ENCODE measurements at regions not wholly inside any gene's neighbourhood (a gene's known extent, or its start where the extent isn't known, plus 50 kb on each side); places are given as distances from the start of the nearest gene placed in this dataset.
A peak's percentile ranks its signal among the peaks of the same experiment; 100 is the strongest.

DNA sequence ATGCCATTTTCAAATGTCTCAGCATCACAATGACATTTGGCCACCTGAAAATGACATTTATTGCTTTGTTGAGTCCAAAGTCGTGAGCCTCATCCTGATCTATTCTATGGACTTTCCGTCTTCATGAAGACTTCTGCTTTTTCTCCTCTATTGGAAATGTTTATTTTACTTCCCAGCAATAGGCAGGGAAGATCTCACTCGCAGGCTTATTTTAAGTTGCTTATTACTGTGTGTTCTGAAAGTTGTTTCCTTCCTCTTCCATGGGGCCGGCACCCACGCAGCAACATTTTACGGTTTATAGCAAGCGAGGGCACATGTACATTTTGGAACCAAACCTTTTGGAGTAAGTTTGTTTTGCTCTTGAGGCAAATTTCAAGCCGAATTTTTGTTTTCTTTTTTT lies 221.0 kb upstream of the KLF6 start:
- DNase-seq, result no peak

DNA sequence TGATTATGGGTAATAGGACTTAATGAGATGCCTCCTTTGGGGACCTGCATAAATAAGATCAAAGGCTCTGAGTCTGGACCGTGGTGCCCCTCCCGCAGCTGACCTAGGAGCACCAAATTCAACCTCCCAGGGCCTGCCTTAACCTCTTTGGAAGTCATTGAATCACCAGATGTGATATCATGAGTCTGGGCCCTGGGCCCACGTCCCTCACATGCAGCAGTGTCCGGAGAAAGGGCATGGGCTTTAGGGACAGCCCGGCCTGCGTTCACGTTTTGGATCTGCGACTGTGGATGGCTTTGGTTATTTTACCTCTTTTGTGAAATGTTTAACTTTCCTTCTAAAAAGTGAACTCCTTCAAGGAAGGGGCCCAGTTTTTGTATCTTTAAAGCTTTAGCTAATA lies 220.0 kb upstream of the KLF6 start:
- no peak for DNase-seq

DNA sequence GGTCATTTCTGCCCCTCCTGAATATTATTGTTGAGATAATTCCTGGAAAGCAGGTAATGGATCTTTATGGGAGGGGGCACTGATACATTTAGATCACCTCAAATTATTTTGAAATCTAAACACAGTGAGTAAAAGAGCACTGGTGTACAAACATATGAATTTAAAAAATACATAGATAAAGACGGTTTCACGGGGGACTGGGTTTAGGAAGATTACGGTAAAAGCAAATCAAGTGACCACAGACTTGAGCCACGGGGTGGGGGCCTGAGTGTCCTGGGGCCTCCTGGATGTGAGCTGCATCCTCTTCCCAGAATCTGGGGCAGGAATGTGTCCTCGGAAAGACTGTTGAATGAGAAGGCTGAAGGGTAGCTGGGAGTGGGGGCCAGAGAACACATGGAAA lies 219.1 kb upstream of the KLF6 start:
- DNase-seq, result no peak

DNA sequence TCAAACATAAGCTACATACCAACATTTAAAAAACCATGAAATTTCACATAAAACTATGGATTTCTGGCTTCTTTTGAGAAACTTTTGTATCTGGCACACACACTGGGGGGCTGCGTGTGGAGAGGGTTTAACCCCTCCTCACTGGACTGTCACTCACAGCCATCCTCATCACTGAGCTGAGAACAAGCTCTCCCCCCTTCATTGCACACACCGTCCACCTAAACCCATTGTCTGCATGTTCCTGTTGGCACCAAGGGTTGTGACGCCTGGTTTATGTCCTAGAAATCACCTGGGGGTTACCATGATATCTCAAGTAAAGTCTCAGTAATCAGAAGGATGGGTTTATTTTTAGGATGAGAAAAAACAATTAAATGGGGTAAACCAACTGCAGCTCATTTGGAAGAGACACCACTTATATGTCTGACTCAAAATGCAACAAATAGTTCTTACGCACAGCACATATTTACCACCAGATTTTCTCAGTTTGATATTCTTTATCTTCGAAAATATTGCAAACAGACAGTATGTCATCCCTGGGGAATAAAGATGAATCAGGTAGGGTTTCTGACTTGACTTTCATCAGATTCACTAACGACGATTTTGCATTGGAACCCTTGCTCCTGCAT lies 218.5 kb upstream of the KLF6 start:
- DNase-seq, result no peak

DNA sequence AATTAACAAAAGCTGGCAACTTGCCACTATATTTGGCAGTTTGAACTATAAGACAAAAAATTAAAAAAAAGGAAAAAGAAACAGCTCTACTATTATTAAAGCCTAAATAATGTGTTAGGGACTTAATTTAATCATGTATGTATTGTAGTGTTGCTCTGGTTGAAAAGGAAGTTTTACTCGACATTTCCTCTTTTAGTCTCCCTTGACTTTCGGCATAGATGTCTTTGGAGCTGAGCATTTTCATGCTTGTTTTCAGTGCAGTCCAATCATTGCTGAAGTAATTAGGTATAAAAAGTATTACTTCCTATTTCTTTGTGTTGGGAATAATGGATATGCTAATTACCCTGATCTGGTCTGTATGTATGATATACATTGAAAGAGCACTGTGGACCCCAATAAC lies 216.8 kb upstream of the KLF6 start:
- no peak for DNase-seq

DNA sequence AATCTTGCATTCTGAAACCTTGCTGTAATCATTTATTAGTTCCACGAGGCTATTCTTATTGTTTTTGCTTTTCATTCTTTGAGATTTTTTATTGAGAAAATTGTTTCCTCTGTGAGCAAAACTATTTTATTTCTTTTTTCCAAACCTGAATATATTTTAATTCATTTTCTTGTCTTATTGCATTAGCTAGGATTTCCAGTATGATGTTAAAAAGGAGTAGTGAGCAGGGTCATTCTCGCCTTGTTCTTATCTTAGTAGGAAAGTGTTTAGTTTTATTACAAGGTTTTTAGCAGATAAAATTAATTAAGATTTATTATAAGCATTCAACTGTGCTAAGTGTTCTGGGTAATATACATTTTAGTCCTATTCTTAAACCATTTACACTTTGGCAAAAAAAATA lies 214.6 kb upstream of the KLF6 start:
- DNase-seq, result no peak

DNA sequence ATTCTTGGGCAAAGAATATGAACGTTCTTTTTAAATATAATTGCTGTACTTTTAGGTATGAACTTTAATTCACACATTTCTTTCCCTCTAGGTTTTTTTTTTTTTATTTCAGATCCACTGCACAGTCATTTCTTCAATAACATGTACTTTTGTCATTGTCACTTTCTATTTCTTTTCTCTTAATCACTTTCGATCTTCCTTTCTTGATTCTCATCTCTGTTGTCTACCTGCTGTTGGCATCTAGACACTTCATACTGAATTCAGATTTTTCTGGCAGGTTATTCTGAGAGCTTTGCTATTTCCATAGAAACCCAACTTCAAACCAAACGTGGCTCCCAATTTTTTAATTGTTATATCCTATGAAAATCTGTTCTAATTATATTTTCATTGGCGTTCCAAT lies 211.7 kb upstream of the KLF6 start:
- no peak for DNase-seq

DNA sequence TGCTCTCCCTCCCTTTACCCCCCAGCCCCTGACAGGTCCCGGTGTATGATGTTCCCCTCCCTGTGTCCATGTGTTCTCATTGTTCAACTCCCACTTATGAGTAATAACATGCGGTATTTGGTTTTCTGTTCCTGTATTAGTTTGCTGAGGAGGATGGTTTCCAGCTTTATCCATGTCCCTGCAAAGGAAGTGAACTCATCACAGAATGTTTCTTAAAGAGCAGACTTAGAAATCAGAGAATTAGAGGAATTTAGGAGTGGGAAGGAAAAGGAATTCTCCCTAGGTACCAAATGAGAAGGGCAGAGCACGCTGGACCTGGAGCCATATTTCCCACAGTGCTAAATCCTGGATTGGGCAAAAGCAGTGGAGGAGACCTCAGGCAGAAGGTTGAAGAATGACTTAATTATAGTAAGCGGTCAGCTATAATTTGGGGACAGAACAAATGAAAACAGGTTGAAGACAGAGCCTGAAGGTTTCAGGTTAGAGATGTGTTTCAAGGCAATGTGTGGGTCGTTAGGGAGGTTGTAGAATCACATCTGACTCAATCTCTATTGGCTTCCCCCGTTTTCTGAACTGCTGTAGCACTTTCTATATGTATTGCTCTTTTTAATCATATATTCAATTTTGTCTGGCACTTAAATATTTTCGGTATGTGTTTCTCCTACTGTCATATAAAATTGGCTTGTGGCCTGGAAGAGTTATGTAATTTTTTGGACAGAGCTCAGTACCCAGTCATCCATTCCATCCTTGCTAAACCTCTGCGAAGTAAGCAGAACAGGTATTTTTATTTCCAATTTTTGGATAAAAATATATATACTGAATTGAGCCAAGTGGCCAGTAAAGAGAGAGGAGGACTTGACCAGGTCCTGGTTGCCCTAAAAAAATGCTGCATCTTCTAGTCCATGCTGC lies 210.5 kb upstream of the KLF6 start:
- DNase-seq, result no peak

DNA sequence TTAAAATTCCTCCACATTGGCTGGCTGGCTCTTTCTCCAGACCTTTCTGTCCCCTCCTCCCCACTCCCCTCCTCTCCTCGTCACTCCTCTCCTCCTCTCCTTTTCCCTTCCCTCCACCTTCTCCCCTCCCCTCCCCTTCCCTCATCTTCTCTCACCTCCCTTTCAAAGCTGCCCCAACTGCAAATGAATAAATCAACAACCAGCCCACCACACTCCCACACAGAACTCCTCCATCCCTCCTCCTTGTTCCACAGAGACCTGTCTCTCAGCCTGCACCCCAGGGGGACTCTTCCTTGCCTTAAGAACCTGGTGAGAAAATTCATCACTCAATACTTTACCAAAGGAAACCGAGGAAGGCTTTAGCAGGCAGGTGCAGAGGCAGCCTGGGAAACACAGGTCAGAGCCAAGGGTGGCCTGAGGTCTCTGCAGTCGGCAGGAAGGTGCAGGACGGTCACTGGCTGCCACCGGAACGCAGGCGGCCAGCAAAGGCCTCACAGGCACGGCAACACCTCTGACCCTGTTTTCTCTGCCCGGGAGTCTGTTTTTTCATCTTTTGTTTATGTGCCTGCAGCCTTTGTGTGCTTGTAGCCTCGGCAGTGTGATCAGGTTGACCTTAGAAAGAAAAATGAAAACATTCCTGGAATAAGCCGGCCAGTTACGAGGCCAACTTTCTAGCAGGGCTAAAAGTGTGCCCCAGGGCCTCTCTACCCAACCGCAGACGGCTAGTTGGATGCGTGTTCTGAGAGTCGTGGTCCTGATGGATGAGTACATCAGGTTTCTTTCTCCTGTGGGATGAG lies 207.6 kb upstream of the KLF6 start:
- DNase-seq, result no peak

DNA sequence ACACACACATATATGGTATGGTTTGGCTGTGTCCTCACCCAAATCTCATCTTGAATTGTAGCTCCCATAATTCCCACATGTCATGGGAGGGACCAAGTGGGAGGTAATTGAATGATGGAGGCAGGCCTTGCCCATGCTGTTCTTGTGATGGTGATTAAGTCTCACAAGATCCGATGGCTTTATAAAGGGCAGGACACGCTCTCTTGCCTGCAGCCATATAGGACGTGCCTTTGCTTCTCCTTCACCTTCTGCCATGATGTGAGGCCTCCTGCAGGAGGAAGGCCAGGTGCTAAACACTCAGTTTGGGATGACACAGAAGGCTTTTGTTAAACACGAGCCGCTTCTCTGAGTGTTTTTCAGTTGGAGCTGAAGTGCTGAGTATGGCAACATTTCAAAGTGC lies 205.3 kb upstream of the KLF6 start:
- no peak for DNase-seq

DNA sequence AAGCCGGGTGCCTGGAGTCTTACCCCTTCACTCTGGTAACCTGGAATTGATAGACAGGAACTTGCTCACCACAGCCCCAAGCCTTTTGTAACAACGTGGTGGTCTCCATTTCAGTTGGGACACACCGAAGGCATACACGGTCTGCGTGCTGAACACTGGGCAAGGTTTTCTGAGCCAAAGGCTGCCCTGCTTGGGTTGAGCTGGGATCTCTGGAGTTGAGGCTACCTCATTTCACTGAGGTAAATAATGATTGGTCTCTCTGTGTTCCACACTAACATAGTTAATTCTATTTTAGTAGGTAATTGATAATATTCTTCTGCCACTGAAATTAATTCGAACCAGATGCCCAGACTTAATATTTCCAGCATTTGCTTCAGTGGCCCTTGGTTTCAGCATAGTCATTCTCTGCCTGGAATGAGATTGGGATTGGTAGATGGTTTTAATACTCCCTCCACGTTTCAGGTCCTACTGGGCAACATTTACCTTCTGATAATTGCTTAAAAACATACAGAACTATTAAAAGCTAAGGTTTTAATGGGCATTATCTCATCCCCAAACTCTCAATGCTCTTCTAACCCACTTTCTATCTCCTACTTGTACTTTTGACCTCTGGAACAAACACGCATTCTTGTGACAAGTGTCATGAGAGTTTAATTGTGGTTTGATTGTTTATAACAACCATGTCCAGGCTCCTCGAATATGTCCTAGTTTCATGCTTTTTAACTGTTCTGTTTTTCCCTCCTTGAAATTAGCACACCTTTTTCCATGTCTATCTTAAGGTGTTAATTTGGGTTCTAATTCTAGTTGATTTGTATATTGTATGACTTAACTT lies 202.3 kb upstream of the KLF6 start:
- no peak for DNase-seq

DNA sequence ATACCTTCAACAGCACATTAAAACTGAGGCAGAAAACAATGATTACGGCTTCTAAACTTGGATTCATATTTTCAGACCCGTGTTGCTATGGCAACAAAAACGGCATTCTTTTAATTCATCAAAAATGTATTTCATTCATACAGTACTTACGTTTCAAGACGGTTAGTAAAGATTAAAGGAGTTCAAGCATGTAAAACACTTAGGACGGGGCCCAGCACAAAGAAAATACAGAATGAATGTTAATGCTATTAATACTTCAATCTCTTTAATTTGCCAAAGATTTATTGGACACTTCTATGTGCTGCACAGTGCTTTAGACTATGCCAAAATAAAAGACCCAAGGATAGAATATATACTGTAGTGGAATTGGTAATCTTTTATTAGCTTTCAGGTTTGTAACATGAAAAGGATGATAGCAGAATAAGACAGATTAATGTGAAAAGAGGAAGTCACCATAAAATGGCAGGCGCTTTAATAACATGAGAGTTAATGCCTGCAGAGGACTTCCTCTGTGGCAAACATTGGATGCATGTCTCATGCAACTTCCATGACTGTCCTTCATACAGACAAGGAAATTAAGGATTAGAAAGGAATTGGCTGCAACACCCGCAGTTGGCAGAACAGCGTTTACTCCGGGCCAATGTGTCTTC lies 201.6 kb upstream of the KLF6 start:
- no peak for DNase-seq

DNA sequence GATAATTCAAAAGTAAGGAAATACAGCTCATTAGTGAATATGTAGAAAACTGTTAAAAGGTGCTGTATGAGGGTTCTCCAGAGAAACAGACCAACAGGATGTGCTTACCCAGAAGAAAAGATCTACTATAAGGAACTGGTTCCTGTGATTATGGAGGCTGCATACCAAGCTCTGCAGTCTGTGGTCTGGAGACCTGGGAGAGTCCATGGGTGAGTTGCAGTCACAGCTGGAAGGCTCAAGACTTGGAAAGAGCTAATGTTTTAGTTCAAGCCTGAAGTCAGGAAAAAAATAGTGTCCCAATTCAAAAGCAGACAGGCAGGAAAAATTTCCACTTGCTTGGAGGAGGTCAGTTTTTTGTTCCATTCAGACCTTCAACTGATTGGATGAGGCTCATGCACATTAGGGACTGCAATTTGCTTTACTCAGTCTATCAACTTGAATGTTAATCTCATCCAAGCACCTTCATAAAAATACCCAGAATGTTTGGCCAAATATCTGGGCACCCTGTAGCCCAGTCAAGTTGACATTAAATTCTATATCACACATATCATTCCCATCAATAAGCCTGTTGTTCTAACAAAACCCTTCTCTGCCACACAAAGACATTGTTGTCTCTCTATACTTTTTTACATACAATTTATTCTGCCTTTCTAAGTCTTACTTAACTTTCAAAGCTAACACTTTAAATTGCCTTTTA lies 197.9 kb upstream of the KLF6 start:
- no peak for DNase-seq

DNA sequence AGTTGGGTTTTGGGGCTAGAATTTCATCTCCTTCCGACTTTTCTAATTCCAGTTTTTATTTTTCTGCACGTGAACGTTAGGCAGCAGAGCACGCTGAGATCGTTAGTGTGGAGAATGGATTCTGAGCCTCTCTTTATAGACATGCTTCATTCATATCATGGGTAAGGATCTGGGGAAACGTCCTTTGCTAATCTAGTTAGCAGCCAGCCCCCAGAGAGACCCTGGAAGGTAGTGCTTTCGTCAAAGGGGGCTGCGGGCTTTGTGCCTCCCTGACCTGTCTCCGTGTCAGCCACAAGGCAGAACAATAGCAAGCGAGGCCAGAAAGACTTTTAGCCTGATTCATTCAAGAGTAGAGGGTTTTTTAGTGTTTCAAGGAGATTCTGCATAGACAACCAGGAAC lies 196.3 kb upstream of the KLF6 start:
- no peak for DNase-seq

DNA sequence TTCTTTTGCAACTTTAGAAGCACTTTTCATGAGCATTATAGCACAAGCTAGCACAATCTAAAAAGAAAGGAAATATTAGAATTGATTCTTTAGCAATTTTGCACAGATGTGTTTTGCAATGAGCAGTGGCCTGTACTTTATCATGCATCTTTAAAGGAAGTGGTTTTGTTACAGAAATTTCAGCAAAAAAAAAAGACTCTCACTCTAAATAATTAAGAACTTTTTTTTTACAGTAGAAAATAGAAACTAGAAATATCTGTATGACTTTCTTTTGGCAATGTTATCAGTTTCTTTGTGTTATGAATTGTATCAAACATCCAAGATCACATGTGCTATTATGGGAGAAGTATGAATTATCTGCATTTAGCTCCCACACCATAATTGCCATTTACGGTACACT lies 195.7 kb upstream of the KLF6 start:
- peak; percentile 32 for DNase-seq

DNA sequence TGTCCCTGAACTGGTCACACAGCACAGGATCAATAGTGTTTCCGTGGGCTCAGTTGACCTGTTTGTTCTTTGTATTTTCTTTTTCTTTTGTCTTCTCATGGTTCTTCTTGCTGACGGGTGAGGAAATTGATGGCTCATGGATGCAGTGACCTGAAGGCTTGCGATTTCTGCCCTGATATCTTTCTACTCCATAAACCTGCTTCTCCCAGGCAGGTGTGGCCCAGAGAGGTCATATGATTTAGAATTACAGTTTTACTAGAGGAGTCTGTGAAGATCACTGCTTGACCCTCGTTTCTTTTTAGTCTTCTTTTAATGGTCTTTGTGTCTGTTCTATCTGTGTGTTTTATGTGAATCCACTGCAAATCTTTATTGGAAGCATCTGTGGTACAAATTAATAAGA lies 195.1 kb upstream of the KLF6 start:
- no peak for DNase-seq

DNA sequence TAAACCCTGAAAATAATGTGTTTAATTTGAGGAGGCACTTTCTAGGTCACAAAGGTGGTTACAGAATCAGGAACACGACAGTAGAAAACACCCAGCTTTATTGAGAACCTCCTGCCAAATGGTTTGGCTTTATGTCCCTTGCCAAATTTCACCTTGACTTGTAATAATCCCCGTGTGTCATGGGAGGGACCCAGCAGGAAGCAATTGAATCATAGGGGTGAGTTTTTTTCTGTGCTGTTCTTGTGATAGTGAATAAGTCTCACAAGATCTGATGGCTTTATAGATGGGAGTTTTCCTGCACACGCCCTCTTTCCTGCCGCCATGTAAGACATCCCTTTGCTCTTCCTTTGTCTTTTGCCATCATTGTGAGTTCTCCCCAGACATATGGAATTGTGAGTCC lies 193.8 kb upstream of the KLF6 start:
- DNase-seq, result peak; percentile 9

DNA sequence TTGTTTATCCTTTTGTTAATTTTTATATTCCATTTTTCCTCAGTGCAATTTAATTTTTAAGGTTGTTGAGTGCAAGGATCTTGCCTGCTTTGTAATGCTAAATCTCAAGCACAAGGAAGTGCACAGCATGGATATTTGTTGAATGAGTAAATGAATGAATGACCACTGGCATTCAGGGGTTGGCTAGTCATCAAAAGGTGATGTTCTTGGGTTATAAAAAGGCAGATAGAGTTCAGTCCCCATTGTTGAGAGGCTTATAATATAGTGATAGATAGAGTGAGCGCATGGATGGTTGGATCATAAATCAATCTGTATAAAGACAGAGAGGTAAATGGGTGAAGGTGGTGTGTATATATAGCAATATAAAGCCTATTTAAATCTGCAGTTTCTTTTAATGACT lies 193.2 kb upstream of the KLF6 start:
- no peak for DNase-seq

DNA sequence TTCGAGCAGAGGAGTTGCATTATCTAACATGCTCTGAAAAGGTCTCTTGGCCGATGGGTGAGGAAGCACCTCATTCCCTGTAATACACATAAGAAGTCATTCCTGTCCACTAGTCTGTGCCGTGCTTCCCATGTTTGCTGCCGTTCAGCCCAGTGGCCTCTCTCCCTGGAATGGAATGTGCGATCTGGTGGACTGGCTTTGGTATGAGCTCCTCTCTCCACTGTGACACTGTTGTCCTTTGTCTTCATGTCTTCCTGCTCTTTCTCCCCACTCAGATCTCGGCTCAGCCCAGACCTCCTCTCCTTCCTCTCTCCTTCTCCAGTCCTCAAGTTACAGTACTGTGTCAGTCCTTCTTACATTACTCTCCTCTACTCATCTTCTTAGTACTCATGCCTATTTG lies 192.8 kb upstream of the KLF6 start:
- DNase-seq, result no peak

DNA sequence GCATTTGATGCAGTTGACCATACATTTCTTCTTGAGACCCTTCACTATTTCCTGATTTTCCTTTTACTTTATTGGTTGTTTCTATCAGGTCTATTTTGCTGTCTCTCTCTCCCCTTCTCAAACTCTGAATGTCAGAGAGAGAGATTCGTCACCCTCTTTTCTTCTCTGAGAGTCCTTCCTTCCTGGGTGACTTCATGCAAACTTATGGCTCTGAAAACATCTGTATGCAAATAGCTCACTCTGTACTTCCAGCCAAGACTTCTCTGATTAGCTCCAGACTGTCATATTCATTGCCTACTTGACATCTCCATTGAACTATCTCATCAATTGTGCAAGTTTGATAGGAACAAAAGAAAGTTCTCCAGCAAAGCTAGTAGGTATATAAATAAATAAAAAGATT lies 191.7 kb upstream of the KLF6 start:
- DNase-seq, result no peak

DNA sequence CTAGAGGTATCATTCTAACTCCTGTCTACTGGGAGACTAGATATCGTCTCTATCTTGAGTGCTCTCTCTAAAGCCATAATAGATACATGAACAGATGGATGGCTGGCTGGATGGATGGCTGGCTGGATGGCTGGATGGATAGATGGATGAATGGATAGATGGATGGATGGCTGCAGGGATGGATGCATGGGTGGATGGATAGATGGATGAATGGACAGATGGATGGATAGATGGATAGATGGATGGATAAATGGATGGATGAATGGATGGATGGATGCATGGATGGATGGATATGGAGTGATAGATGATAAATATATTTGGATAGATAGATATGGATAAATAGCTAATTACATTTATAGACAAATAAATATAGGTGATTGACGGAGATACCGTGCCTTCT lies 191.2 kb upstream of the KLF6 start:
- no peak for DNase-seq

DNA sequence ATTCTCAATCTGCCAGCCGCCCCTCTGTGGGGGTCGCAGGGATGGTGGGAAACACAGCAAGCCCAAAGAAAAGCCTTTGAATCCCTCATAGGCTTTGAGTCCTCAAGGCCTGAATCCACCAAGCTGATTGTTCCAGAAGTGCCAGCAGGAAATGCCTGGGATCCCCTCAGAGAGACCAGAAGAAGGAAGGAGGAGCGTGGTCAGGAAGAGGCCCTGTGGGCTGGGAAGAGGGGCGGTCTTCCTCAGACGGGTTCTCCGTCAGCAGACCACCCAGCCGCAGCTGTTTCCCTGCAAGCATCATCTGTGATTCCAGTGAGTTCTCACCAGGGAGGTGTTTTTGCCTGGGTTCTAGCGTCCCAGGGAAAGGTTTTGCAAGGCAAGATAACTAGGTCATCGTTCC lies 190.0 kb upstream of the KLF6 start:
- DNase-seq, result no peak
